C4-2B (cell line): ENCODE measurements at regions not wholly inside any gene's neighbourhood (a gene's known extent, or its start where the extent isn't known, plus 50 kb on each side); places are given as distances from the start of the nearest gene placed in this dataset.

Source experiments
- ZFX ChIP-seq: fragments of 450-650 bp; IDR thresholded peaks from 2 replicates; pipeline ENCODE4 v1.6.1; 2017
- TF ChIP-seq, protein P1 (sequence below): fragments of 450-650 bp; conservative IDR thresholded peaks from 2 replicates; pipeline ENCODE4 v1.5.1; 2017; ENCODE audit warnings: mild to moderate bottlenecking

DNA sequence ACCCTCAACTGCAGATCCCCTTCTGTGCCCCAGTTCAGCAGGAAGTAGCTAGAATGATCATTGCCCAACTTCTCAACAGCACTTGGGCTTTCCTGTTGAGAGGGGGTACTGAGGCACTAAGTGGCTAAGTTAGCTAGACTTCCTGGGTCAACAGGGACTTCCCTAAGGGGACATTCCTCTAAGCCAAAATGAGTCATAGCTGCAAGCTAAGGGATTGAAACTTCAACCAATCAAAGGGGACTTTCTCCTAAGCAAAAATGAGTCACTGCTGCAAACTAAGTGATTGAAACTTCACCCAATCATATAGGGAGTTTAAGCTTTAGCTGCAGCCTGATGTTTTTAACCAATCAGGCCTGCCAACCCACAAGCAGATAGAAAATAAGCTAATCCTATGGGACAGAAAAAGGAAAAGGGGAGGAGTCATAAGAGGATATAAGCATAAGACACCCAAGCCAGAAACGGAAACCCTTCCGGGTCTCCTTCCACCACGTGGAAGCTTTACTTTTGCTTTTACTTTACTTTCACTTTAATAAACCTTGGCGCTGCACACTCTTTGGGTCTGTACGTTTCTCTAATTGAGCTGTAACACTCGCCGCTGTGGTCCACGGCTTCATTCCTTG is 659.0 kb upstream of the HS3ST5 start:
- TF ChIP-seq, protein P1, sequence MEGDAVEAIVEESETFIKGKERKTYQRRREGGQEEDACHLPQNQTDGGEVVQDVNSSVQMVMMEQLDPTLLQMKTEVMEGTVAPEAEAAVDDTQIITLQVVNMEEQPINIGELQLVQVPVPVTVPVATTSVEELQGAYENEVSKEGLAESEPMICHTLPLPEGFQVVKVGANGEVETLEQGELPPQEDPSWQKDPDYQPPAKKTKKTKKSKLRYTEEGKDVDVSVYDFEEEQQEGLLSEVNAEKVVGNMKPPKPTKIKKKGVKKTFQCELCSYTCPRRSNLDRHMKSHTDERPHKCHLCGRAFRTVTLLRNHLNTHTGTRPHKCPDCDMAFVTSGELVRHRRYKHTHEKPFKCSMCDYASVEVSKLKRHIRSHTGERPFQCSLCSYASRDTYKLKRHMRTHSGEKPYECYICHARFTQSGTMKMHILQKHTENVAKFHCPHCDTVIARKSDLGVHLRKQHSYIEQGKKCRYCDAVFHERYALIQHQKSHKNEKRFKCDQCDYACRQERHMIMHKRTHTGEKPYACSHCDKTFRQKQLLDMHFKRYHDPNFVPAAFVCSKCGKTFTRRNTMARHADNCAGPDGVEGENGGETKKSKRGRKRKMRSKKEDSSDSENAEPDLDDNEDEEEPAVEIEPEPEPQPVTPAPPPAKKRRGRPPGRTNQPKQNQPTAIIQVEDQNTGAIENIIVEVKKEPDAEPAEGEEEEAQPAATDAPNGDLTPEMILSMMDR = no peak
- no peak for TF ChIP-seq ZFX
